SK-N-SH (cell line): ENCODE measurements at regions not wholly inside any gene's neighbourhood (a gene's known extent, or its start where the extent isn't known, plus 50 kb on each side); places are given as distances from the start of the nearest gene placed in this dataset.

Source experiments
- CTCF ChIA-PET: fragments of 300-600, 350-600 bp; formaldehyde crosslinking; extraction: SDS; loops from one replicate; lab custom pipeline; 2021; lab: Yijun Ruan, JAX
- POLR2A ChIA-PET: fragments of 350-600 bp; sonication (Branson Sonifier 250); formaldehyde crosslinking; extraction: SDS; loops from one replicate; lab custom pipeline; 2020; ENCODE audit warnings: antibody characterized with exemption, inconsistent platforms; lab: Yijun Ruan, JAX
- DNase-seq: peaks from one replicate; pipeline ENCODE4 v3.0.0; 2012
- H2AFZ ChIP-seq: fragments of 200-600 bp; sonication (generic); 2 replicates; pipeline ENCODE4 v1.8.1; 2016; ENCODE audit warnings: antibody characterized with exemption, mild to moderate bottlenecking, low read depth
- H3F3A ChIP-seq: fragments of 200-600 bp; sonication (generic); replicated peaks from 2 replicates; pipeline ENCODE3; 2016; ENCODE audit warnings: antibody characterized with exemption, mild to moderate bottlenecking; ENCODE audit not compliant: insufficient read depth
- H3K27ac ChIP-seq, 2 experiments: fragments of 200-500 bp in 1 of 2; fragments of 200-600 bp in 1 of 2; sonication (Bioruptor generic) in 1 of 2; sonication (generic), shearing (Covaris generic) in 1 of 2; 2 replicates each; pipeline versions ENCODE4 v1.5.1 to v1.6.1; 2014 to 2016; ENCODE audit warnings: low read depth in 2 of 2, inconsistent platforms in 1 of 2, low read length in 1 of 2, mild to moderate bottlenecking in 1 of 2, mixed read lengths in 1 of 2
- H3K27me3 ChIP-seq: fragments of 200-600 bp; sonication (generic), shearing (Covaris generic); 2 replicates; pipeline ENCODE4 v1.6.1; 2016; ENCODE audit warnings: mixed run types; ENCODE audit not compliant: insufficient read depth
- H3K36me3 ChIP-seq, 2 experiments: fragments of 200-500 bp in 1 of 2; fragments of 200-600 bp in 1 of 2; sonication (Bioruptor generic) in 1 of 2; sonication (generic) in 1 of 2; replicated peaks in 1 of 2; 2 replicates each; pipeline versions ENCODE3 to v1.5.1; 2014 to 2016; ENCODE audit warnings: low read length in 1 of 2, mild to moderate bottlenecking in 1 of 2; ENCODE audit not compliant: insufficient read depth in 2 of 2, control insufficient read depth in 1 of 2
- H3K4me1 ChIP-seq, 2 experiments: fragments of 200-500 bp in 1 of 2; fragments of 200-600 bp in 1 of 2; sonication (Bioruptor generic) in 1 of 2; sonication (generic), shearing (Covaris generic) in 1 of 2; 2 replicates each; pipeline versions ENCODE4 v1.5.1 to v1.6.1; 2014 to 2016; ENCODE audit warnings: low read depth in 1 of 2, low read length in 1 of 2, mixed run types in 1 of 2; ENCODE audit not compliant: insufficient read depth in 2 of 2, control insufficient read depth in 1 of 2
- H3K4me2 ChIP-seq: fragments of 200-600 bp; sonication (generic), shearing (Covaris generic); 2 replicates; pipeline ENCODE4 v1.6.1; 2017; ENCODE audit warnings: mixed run types
- H3K4me3 ChIP-seq, 2 experiments: fragments of 200-500 bp in 1 of 2; fragments of 200-600 bp in 1 of 2; sonication (Bioruptor generic) in 1 of 2; sonication (generic), shearing (Covaris generic) in 1 of 2; 2 replicates each; pipeline versions ENCODE4 v1.5.1 to v1.8.1; 2014 to 2016; ENCODE audit warnings: low read depth in 2 of 2, inconsistent platforms in 1 of 2, low read length in 1 of 2, mild to moderate bottlenecking in 1 of 2, mixed read lengths in 1 of 2, moderate library complexity in 1 of 2
- H3K79me2 ChIP-seq: fragments of 200-600 bp; sonication (generic); 2 replicates; pipeline ENCODE4 v1.8.1; 2017; ENCODE audit warnings: mild to moderate bottlenecking; ENCODE audit not compliant: insufficient read depth
- H3K9ac ChIP-seq: fragments of 200-600 bp; sonication (generic); 2 replicates; pipeline ENCODE4 v1.6.1; 2017; ENCODE audit warnings: mixed run types
- H3K9me2 ChIP-seq: fragments of 200-600 bp; sonication (generic); 2 replicates; pipeline ENCODE4 v1.6.1; 2017; ENCODE audit warnings: mixed run types
- H3K9me3 ChIP-seq: fragments of 200-600 bp; sonication (generic); 2 replicates; pipeline ENCODE4 v1.6.1; 2017; ENCODE audit warnings: mixed run types, mild to moderate bottlenecking, moderate library complexity
- H4K20me1 ChIP-seq: fragments of 200-600 bp; sonication (generic); 2 replicates; pipeline ENCODE4 v1.6.1; 2017; ENCODE audit warnings: mild to moderate bottlenecking, mixed run types; ENCODE audit not compliant: insufficient read depth
- CTCF ChIP-seq: fragments of 200-600 bp; sonication (generic); IDR thresholded peaks from 2 replicates; pipeline ENCODE4 v1.6.1; 2017; ENCODE audit warnings: antibody characterized with exemption, mild to moderate bottlenecking, moderate library complexity
- ELF1 ChIP-seq: IDR thresholded peaks from 2 replicates; pipeline ENCODE4 v1.4.0; 2012
- EZH2phosphoT487 ChIP-seq: fragments of 200-600 bp; sonication (generic); IDR thresholded peaks from 2 replicates; pipeline ENCODE4 v1.6.1; 2017; ENCODE audit warnings: low read depth, mixed run types, mild to moderate bottlenecking, antibody characterized with exemption, moderate library complexity, borderline replicate concordance
- FOXJ3 ChIP-seq: sonication (generic); formaldehyde crosslinking; IDR thresholded peaks from 2 replicates; pipeline ENCODE4 v1.5.1; 2020; ENCODE audit warnings: mild to moderate bottlenecking, missing genetic modification reagents
- FOXM1 ChIP-seq: IDR thresholded peaks from 2 replicates; pipeline ENCODE4 v1.4.0; 2012; ENCODE audit warnings: low read depth, mild to moderate bottlenecking
- GABPA ChIP-seq: IDR thresholded peaks from 2 replicates; pipeline ENCODE4 v1.4.0; 2012; ENCODE audit warnings: low read depth, mild to moderate bottlenecking
- IRF3 ChIP-seq: fragments of 150-350 bp; IDR thresholded peaks from 2 replicates; pipeline ENCODE4 v1.6.1; 2016; ENCODE audit warnings: mild to moderate bottlenecking, low read depth, low read length
- JUND ChIP-seq: IDR thresholded peaks from 2 replicates; pipeline ENCODE4 v1.4.0; 2012
- NFIC ChIP-seq: IDR thresholded peaks from 2 replicates; pipeline ENCODE4 v1.4.0; 2012; ENCODE audit warnings: borderline replicate concordance
- NRF1 ChIP-seq: IDR thresholded peaks from 2 replicates; pipeline ENCODE4 v1.6.1; 2012; ENCODE audit warnings: low read depth, mild to moderate bottlenecking, low read length
- REST ChIP-seq: IDR thresholded peaks from 2 replicates; pipeline ENCODE4 v1.6.1; 2012; ENCODE audit warnings: mild to moderate bottlenecking, low read depth, low read length, moderate library complexity
- SIN3A ChIP-seq: IDR thresholded peaks from 2 replicates; pipeline ENCODE4 v1.6.1; 2012; ENCODE audit warnings: low read depth, mild to moderate bottlenecking, low read length, moderate library complexity, borderline replicate concordance
- SMC3 ChIP-seq: IDR thresholded peaks from 2 replicates; pipeline ENCODE4 v1.6.1; 2012; ENCODE audit warnings: low read depth, low read length, improper control_type of control experiment
- TAF1 ChIP-seq: IDR thresholded peaks from 2 replicates; pipeline ENCODE4 v1.6.1; 2012; ENCODE audit warnings: low read depth, mild to moderate bottlenecking, low read length, moderate library complexity, borderline replicate concordance
- TCF12 ChIP-seq: IDR thresholded peaks from 2 replicates; pipeline ENCODE4 v1.4.0; 2012
- TEAD4 ChIP-seq: IDR thresholded peaks from 2 replicates; pipeline ENCODE4 v1.4.0; 2012; ENCODE audit warnings: mild to moderate bottlenecking, borderline replicate concordance; ENCODE audit not compliant: insufficient read depth
- USF2 ChIP-seq: fragments of 150-350 bp; IDR thresholded peaks from 2 replicates; pipeline ENCODE4 v1.6.1; 2017; ENCODE audit warnings: antibody characterized with exemption, low read length, low read depth, borderline replicate concordance
- ZBTB33 ChIP-seq: IDR thresholded peaks from 2 replicates; pipeline ENCODE4 v1.4.0; 2012; ENCODE audit warnings: low read depth, borderline replicate concordance

GRCh38 chr5:117615226-117615625 is 1040.6 kb upstream of the SEMA6A start:
- Histone ChIP-seq H3K4me1 (no peaks in the 10 kb centered on the region), H3K79me2 (no peaks in the 10 kb centered on the region), H3K27me3 (no peaks in the 10 kb centered on the region), H2AFZ (no peak overlapping the region), H3K4me2 (no peak overlapping the region), H3K36me3 (no peaks in the 10 kb centered on the region), H3F3A (no peaks in the 10 kb centered on the region), H3K9ac (no peak overlapping the region), H3K27ac (no peak overlapping the region), H3K4me3 (no peak overlapping the region), H3K9me3 (no peaks in the 10 kb centered on the region), H3K9me2 (no peaks in the 10 kb centered on the region), H4K20me1 (no peaks in the 10 kb centered on the region)
- POLR2A ChIA-PET = no interaction called here
- CTCF ChIA-PET = no interaction called here
- no peak for DNase-seq
- TF ChIP-seq ELF1 = no peak
- TF ChIP-seq JUND = no peak
- TF ChIP-seq NFIC = no peak
- no peak for TF ChIP-seq FOXM1
- TF ChIP-seq CTCF = no peak
- no peak for TF ChIP-seq SMC3
- TF ChIP-seq TEAD4 = no peak
- TF ChIP-seq TCF12 = no peak
- no peak for TF ChIP-seq TAF1
- no peak for TF ChIP-seq IRF3
- no peak for TF ChIP-seq NRF1
- no peak for TF ChIP-seq EZH2phosphoT487
- TF ChIP-seq GABPA = no peak
- no peak for TF ChIP-seq ZBTB33
- TF ChIP-seq SIN3A = no peak
- TF ChIP-seq FOXJ3 (CRISPR knock-in tag) = no peak
- no peak for TF ChIP-seq USF2
- TF ChIP-seq REST = no peak
